ENCODE measurements at regions not wholly inside any gene's neighbourhood (a gene's known extent, or its start where the extent isn't known, plus 50 kb on each side); places are given as distances from the start of the nearest gene placed in this dataset.

DNA sequence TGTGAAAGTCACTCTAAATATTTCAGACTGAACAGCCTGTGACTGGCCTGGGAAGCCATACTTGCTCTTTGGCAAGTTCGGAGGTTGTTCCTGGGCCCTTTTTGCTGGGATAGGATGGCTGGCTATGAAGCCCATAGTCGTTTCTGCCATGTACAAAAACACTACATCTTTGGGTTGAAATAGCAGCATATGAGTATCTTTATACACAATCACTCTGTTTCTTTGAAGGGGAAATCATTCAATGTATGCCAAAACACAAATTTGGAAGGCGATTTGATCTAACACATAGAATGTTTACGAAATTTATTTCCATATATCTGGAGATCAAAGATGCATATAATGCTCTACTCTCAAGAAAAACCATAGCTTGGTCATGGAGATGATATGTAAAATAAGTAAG lies 192.9 kb downstream of the SQOR start:
- ATAC-seq, result no peak
- H3K9ac ChIP-seq (ENCODE audit: low read length), result no peak overlapping the region
- intact Hi-C loops (cut with micrococcal nuclease), result no loop called here
- no TSS peak for BruUV-seq (replicated peaks)
- no peak overlapping the region for H3K4me2 ChIP-seq (ENCODE audit: low read length)
- CTCF ChIA-PET, result no interaction called here
- no peak overlapping the region for H2AFZ ChIP-seq (ENCODE audit: low read depth, low read length, poor library complexity, severe bottlenecking)
- H3K4me3 ChIP-seq (replicated peaks in 1 of 2; ENCODE audit: low read depth in 1 of 2, low read length in 2 of 2), result no peak overlapping the region
- no peaks in the 10 kb centered on the region for H3K27me3 ChIP-seq (ENCODE audit: insufficient read depth, low read length)
- RAD21 ChIA-PET (ENCODE audit: low non-redundant PET in 1 of 2, low total read pairs in 2 of 2, uncharacterized antibody in 2 of 2, unreplicated experiment in 2 of 2), result no interaction called here
- H3K36me3 ChIP-seq (ENCODE audit: control insufficient read depth in 1 of 2, insufficient read depth in 2 of 2, low read length in 2 of 2), result no peaks in the 10 kb centered on the region
- H3K4me1 ChIP-seq (ENCODE audit: control insufficient read depth in 1 of 2, insufficient read depth in 2 of 2, low read length in 2 of 2), result no peaks in the 10 kb centered on the region
- DNase-seq (ENCODE audit: low read depth, low spot score), result no peak
- TF ChIP-seq POLR2A (IDR thresholded peaks at IDR 0.05; ENCODE audit: borderline replicate concordance, extremely low read depth, insufficient read depth, insufficient read length) (no peak), SRF (IDR thresholded peaks at IDR 0.05; ENCODE audit: low read depth) (no peak), POLR2AphosphoS5 (IDR thresholded peaks at IDR 0.05; ENCODE audit: low read depth, low read length) (no peak), SIN3A (IDR thresholded peaks at IDR 0.05; ENCODE audit: low read depth) (no peak), EZH2phosphoT487 (IDR thresholded peaks at IDR 0.05; ENCODE audit: borderline replicate concordance) (no peak), EZH2 (IDR thresholded peaks at IDR 0.05) (no peak), EGR1 (IDR thresholded peaks at IDR 0.05; ENCODE audit: low read depth) (no peak), CBX3 (IDR thresholded peaks at IDR 0.05; ENCODE audit: low read depth) (no peak), SP1 (IDR thresholded peaks at IDR 0.05; ENCODE audit: low read depth) (no peak), TCF7L2 (IDR thresholded peaks at IDR 0.05; ENCODE audit: borderline replicate concordance, extremely low read depth, insufficient read depth, insufficient read length) (no peak), ZNF274 (IDR thresholded peaks at IDR 0.05; ENCODE audit: low read depth, low read length) (no peak), RAD21 (IDR thresholded peaks at IDR 0.05; ENCODE audit: low read depth) (no peak), ELF1 (IDR thresholded peaks at IDR 0.05; ENCODE audit: borderline replicate concordance, low read depth) (no peak), ZFX (IDR thresholded peaks at IDR 0.05) (no peak), YY1 (IDR thresholded peaks at IDR 0.05; ENCODE audit: extremely low read depth, insufficient replicate concordance, low read depth, low read length) (no peak), ATF3 (IDR thresholded peaks at IDR 0.05) (no peak)
- TF ChIP-seq, protein P1, sequence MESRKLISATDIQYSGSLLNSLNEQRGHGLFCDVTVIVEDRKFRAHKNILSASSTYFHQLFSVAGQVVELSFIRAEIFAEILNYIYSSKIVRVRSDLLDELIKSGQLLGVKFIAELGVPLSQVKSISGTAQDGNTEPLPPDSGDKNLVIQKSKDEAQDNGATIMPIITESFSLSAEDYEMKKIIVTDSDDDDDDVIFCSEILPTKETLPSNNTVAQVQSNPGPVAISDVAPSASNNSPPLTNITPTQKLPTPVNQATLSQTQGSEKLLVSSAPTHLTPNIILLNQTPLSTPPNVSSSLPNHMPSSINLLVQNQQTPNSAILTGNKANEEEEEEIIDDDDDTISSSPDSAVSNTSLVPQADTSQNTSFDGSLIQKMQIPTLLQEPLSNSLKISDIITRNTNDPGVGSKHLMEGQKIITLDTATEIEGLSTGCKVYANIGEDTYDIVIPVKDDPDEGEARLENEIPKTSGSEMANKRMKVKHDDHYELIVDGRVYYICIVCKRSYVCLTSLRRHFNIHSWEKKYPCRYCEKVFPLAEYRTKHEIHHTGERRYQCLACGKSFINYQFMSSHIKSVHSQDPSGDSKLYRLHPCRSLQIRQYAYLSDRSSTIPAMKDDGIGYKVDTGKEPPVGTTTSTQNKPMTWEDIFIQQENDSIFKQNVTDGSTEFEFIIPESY (IDR thresholded peaks at IDR 0.05; ENCODE audit: extremely low read depth, insufficient replicate concordance, low read length), result no peak
- TF ChIP-seq, protein P2, sequence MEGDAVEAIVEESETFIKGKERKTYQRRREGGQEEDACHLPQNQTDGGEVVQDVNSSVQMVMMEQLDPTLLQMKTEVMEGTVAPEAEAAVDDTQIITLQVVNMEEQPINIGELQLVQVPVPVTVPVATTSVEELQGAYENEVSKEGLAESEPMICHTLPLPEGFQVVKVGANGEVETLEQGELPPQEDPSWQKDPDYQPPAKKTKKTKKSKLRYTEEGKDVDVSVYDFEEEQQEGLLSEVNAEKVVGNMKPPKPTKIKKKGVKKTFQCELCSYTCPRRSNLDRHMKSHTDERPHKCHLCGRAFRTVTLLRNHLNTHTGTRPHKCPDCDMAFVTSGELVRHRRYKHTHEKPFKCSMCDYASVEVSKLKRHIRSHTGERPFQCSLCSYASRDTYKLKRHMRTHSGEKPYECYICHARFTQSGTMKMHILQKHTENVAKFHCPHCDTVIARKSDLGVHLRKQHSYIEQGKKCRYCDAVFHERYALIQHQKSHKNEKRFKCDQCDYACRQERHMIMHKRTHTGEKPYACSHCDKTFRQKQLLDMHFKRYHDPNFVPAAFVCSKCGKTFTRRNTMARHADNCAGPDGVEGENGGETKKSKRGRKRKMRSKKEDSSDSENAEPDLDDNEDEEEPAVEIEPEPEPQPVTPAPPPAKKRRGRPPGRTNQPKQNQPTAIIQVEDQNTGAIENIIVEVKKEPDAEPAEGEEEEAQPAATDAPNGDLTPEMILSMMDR (IDR thresholded peaks at IDR 0.05 in 2 of 3, conservative IDR thresholded peaks at IDR 0.05 in 1 of 3; ENCODE audit: borderline replicate concordance in 1 of 3, insufficient read depth in 1 of 3, low read depth in 2 of 3, low read length in 2 of 3), result no peak
- TF ChIP-seq, protein P3, sequence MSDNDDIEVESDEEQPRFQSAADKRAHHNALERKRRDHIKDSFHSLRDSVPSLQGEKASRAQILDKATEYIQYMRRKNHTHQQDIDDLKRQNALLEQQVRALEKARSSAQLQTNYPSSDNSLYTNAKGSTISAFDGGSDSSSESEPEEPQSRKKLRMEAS (IDR thresholded peaks at IDR 0.05), result no peak
- TF ChIP-seq, protein P4, sequence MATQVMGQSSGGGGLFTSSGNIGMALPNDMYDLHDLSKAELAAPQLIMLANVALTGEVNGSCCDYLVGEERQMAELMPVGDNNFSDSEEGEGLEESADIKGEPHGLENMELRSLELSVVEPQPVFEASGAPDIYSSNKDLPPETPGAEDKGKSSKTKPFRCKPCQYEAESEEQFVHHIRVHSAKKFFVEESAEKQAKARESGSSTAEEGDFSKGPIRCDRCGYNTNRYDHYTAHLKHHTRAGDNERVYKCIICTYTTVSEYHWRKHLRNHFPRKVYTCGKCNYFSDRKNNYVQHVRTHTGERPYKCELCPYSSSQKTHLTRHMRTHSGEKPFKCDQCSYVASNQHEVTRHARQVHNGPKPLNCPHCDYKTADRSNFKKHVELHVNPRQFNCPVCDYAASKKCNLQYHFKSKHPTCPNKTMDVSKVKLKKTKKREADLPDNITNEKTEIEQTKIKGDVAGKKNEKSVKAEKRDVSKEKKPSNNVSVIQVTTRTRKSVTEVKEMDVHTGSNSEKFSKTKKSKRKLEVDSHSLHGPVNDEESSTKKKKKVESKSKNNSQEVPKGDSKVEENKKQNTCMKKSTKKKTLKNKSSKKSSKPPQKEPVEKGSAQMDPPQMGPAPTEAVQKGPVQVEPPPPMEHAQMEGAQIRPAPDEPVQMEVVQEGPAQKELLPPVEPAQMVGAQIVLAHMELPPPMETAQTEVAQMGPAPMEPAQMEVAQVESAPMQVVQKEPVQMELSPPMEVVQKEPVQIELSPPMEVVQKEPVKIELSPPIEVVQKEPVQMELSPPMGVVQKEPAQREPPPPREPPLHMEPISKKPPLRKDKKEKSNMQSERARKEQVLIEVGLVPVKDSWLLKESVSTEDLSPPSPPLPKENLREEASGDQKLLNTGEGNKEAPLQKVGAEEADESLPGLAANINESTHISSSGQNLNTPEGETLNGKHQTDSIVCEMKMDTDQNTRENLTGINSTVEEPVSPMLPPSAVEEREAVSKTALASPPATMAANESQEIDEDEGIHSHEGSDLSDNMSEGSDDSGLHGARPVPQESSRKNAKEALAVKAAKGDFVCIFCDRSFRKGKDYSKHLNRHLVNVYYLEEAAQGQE (IDR thresholded peaks at IDR 0.05; ENCODE audit: low read depth), result no peak
- H3K27ac ChIP-seq (ENCODE audit: low read depth, low read length), result no peak overlapping the region
- POLR2A ChIA-PET, result no interaction called here
- no peaks in the 10 kb centered on the region for H3K79me2 ChIP-seq (ENCODE audit: insufficient read depth, low read length)
- H3K9me3 ChIP-seq (ENCODE audit: control insufficient read depth in 1 of 2, insufficient read depth in 1 of 2, low read depth in 1 of 2, low read length in 2 of 2), result no peaks in the 10 kb centered on the region
- no peaks in the 10 kb centered on the region for H3K9me2 ChIP-seq (ENCODE audit: insufficient read depth)
- no peaks in the 10 kb centered on the region for H4K20me1 ChIP-seq (ENCODE audit: insufficient read depth)

All from HCT116 (cell line).